ENCODE measurements at regions not wholly inside any gene's neighbourhood (a gene's known extent, or its start where the extent isn't known, plus 50 kb on each side); places are given as distances from the start of the nearest gene placed in this dataset.

- no peak overlapping the region for H3K27ac ChIP-seq
- DNase-seq = no peak
- no peaks in the 10 kb centered on the region for H3K27me3 ChIP-seq
- no peaks in the 10 kb centered on the region for H3K36me3 ChIP-seq
- H3K4me3 ChIP-seq = no peak overlapping the region
- H3K9me3 ChIP-seq = peaks cover 0 to 14% (median 3%) of the 10 kb centered on the region in 4 donors
- intact Hi-C loops (cut with DNase I; ENCODE audit: low total_unique reads) = no loop called here
- no peaks in the 10 kb centered on the region for H3K4me1 ChIP-seq
- WGBS, 5 donors = 72 to 92% (median 86%) methylated on average over 3 of the region's 3 CpGs
- TF ChIP-seq EP300 (IDR thresholded peaks at IDR 0.05) (no peak), POLR2AphosphoS5 (IDR thresholded peaks at IDR 0.05) (no peak), POLR2A (IDR thresholded peaks at IDR 0.05) (no peak), CTCF (IDR thresholded peaks at IDR 0.05) (no peak)
Measured at GRCh38 chr4:137468836-137469235, 63.5 kb downstream of the PCDH18 start.

DNA sequence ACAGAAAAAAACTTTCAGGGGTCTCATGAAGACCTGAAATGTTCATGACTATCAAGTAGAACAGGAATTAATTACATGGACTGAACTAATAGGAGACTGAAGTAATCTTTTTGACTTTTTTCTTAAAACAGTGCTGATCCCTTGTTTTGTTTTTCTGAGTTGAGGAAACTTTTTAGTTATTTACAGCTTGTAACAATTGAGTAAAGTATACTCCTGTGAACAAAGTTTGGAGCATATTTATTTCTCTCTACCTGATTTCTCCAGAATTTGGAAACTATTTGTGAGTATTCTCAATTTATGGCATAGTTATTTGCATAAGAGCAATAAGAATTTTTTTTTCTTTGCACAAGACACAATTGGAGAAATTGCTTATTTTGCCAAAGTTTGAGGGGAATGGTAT is 64.8 kb downstream of the PCDH18 start:
- Histone ChIP-seq H3K27me3 (no peaks in the 10 kb centered on the region), H3K4me3 (no peak overlapping the region), H3K27ac (no peak overlapping the region), H3K36me3 (no peaks in the 10 kb centered on the region), H3K4me1 (no peaks in the 10 kb centered on the region), H3K9me3 (peaks cover 0 to 17% (median 4%) of the 10 kb centered on the region in 4 donors)
- DNase-seq = no peak
- no peak for TF ChIP-seq POLR2AphosphoS5 (IDR thresholded peaks at IDR 0.05)
- intact Hi-C loops (cut with DNase I; ENCODE audit: low total_unique reads) = no loop called here

DNA sequence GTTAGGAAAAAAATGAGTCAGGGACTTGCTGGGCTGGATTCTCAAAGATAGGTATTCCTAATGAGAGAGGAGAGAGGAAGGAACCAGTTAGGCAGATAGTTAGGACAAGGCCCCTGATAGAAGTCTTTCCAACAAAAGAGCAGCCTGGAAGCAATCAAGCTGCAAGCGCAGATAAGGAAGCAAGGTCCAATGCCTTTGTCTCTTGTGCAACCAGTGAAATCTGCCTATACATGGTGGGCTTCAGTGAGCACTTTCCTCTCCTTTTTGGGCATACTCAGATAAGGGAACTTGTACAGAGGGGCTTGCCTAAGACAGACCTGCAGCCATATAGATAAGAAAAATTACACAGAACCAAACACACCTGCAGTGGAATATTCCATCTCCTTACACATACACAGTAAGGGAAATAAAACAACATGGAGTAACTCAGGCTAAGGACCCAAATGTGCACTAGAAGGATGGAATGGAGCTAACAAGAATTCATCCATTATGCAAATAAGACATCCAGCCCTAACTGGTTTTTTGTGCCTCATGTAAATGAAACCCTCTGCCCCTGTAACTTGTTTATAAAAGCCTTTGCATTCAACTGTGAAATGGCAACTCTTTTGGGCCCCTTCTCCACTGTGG is 68.8 kb downstream of the PCDH18 start:
- no peaks in the 10 kb centered on the region for H3K36me3 ChIP-seq
- H3K4me3 ChIP-seq = no peak overlapping the region
- intact Hi-C loops (cut with DNase I; ENCODE audit: low total_unique reads) = no loop called here
- H3K4me1 ChIP-seq = no peaks in the 10 kb centered on the region
- no peak overlapping the region for H3K27ac ChIP-seq
- H3K27me3 ChIP-seq = no peaks in the 10 kb centered on the region
- 88 to 100% (median 95%) methylated on average over 1 of the region's 1 CpG for WGBS, 5 donors
- TF ChIP-seq EP300 (IDR thresholded peaks at IDR 0.05) = no peak
- no peak for TF ChIP-seq POLR2AphosphoS5 (IDR thresholded peaks at IDR 0.05)
- TF ChIP-seq CTCF (IDR thresholded peaks at IDR 0.05) = no peak
- TF ChIP-seq POLR2A (IDR thresholded peaks at IDR 0.05) = no peak
- peaks cover 0 to 17% (median 4%) of the 10 kb centered on the region in 4 donors for H3K9me3 ChIP-seq
- no peak for DNase-seq

GRCh38 chr4:137455647-137456321 is 76.5 kb downstream of the PCDH18 start:
- WGBS, 5 donors = 72 to 81% (median 78%) methylated on average over 5 of the region's 5 CpGs
- Histone ChIP-seq H3K4me3 (no peak overlapping the region), H3K27ac (no peak overlapping the region), H3K4me1 (no peaks in the 10 kb centered on the region), H3K27me3 (no peaks in the 10 kb centered on the region), H3K36me3 (no peaks in the 10 kb centered on the region), H3K9me3 (no peaks in the 10 kb centered on the region)
- intact Hi-C loops (cut with DNase I; ENCODE audit: low total_unique reads) = no loop called here
- DNase-seq = no peak
- TF ChIP-seq CTCF (IDR thresholded peaks at IDR 0.05) = no peak
- TF ChIP-seq POLR2A (IDR thresholded peaks at IDR 0.05) = no peak
- no peak for TF ChIP-seq EP300 (IDR thresholded peaks at IDR 0.05)
- TF ChIP-seq POLR2AphosphoS5 (IDR thresholded peaks at IDR 0.05) = no peak

DNA sequence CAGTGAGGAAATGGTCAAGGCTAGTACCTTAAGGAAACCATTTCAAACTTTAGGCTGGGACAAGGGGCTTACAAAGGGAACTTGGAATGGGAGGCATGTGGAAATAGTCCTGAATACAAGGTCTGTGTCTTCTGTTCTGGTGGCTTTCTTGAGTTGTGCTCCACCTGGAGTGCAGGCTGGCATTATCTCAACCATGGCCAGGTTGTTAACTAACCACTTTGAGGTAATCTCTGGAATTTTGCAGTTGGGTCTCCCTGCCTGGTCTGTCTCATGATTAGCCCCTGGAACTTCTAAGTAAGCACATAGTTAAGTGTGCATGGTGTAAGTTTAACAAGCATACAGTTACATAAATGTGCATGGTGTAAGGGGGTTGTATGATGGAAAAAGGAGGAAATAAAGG is 77.5 kb downstream of the PCDH18 start:
- DNase-seq = no peak
- intact Hi-C loops (cut with DNase I; ENCODE audit: low total_unique reads) = no loop called here
- Histone ChIP-seq H3K9me3 (no peaks in the 10 kb centered on the region), H3K27ac (no peak overlapping the region), H3K4me1 (no peaks in the 10 kb centered on the region), H3K36me3 (no peaks in the 10 kb centered on the region), H3K27me3 (no peaks in the 10 kb centered on the region), H3K4me3 (no peak overlapping the region)
- TF ChIP-seq CTCF (IDR thresholded peaks at IDR 0.05) (no peak), POLR2AphosphoS5 (IDR thresholded peaks at IDR 0.05) (no peak)

Measured in stomach (tissue), 8 donors.